ENCODE measurements at regions not wholly inside any gene's neighbourhood (a gene's known extent, or its start where the extent isn't known, plus 50 kb on each side); places are given as distances from the start of the nearest gene placed in this dataset.

GRCh38 chr21:38625000-38625399 is 126.7 kb upstream of the ERG start:
- no peak for TF ChIP-seq POLR2AphosphoS5 (IDR thresholded peaks at IDR 0.05; ENCODE audit: borderline replicate concordance, low read depth, low read length)
- no peak for TF ChIP-seq EZH2 (IDR thresholded peaks at IDR 0.05)
- no peak for TF ChIP-seq FOXP2 (optimal IDR thresholded peaks at IDR 0.05; ENCODE audit: control extremely low read depth, extremely low read length, insufficient read depth)
